CD4-positive, alpha-beta T cell treated with Interleukin-4 for 4 hours (primary cell): ENCODE measurements at regions not wholly inside any gene's neighbourhood (a gene's known extent, or its start where the extent isn't known, plus 50 kb on each side); places are given as distances from the start of the nearest gene placed in this dataset.
"Not testable (repeated sequence)": the region's sequence is repeated elsewhere in the genome, so short reads cannot be mapped to it uniquely, and the experiment has no call there.

Experiments
- DNase-seq: peaks from one replicate; pipeline ENCODE4 v3.0.0-alpha.2; 2020

DNA sequence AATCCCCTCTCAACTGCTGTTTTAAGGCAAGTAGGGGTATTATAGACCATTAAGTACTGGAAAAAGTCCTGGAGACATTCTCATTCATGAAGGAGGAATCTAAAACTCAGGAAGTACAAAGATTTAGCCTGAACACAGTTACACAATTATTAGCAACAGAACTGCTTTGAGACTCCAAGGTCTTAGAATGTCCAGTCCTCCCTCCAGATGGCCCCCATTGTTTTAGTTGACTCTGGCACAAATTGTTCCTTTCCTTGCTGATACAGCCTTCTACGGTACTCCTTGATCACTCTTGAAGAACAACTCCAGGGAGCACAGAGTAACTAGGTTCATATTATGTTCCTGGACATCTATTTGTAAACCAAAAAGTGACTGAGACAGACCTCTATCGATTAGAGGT lies 210.1 kb upstream of the RND3 start:
- DNase-seq = no peak

DNA sequence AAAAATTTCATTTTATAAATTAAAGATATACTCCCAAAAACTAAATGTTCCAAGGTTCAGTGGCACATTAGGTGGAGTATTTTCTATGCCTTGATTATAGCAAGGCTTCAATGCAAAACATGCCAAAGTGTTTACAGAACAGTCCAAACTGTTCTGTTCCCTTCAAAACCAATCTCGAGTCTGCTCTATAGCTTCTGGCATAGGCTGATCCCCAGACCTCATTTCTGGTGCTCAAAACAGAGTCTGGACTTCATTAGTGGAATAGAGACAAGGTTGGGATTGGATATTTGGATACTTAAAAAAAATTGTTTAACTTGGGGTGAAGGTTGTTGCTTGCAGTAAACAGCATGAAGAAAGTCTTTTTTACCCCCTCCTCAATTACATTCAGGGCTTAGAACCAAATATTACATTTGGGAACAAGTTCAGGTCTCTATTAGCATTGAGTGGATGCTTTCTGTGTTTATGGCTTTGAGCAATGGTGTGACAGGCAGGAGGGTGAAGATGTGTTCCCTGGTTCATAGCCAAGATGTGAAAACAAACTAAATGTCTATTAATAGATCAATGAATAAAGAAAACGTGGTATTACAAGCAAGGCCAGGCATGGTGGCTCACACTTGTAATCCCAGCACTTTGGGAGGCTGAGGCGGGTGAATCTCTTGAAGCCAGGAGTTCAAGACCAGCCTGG lies 208.1 kb upstream of the RND3 start:
- DNase-seq = no peak

DNA sequence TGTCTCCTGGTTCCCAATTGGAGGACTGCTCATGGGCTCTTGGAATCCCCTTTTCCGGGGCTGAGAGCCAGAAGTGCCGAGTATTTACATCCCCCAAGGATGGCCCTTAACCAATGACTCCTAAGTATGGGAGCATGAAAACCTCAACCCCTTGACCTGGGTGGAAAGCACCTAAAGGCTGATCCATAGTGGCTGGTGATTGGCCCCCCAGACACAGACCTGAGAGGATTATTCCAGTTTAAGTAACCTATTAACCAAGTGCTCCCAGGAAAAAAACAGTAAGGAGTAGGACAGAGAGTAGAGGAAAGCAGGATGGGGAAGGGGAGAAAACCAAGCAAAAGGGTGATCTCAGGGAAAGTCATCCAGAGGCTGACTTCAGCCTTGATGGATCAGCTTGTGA lies 206.1 kb upstream of the RND3 start:
- no peak for DNase-seq

DNA sequence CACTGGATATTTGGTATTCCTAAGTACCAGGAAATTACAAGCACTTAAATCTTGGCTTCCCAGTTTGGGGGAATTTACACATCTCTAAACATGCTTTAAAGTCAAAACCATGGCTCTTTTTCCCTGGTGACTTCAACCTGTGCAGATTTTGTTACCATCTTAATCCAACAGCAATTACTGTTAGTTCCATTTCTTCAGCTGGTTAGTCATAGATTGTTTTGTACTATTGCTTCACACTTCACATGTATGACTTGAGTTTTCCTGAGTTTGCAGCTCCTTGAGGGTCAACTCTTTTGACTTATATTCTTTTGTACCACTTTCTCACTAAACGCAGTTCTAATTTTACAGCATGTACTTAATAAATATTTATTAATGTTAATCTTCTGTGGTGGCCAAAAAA lies 203.4 kb upstream of the RND3 start:
- DNase-seq = no peak

DNA sequence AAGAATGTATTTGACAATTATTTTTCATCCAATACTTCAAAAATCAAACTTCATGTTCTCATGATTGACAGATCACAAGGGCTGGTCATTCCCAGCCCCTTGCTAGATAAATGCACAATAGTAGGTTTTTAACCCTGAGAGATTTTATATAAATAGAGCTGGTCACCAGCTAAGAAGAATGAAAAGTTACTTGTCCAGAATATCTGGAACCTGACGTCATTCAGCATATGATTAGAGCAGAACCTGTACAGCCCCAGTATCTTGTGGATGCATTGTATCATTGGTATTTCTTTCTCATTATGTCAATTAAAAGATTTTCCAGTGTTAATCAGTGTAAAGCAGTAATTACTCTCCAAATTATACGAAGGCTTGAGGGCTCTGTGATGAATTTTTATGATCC lies 202.8 kb upstream of the RND3 start:
- DNase-seq = no peak

DNA sequence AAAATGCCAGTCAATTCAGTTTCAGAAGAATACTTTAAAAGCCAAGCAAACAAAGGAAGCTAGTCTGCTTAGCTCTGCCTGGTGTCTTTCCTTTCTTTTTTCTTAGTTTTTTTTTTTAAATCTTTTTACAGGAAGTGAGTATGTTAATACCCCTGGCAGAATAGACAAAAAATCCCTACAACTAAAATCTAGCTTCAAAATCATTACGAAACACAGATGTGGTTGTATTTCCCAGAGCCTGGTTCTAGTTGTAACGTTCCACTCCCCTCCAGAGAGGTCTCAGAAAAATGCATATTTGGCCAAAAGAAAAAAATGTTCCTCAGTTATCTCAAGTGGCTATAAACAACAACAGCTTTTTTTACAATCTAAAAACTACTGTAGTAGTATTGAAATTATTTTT lies 202.1 kb upstream of the RND3 start:
- DNase-seq = no peak

DNA sequence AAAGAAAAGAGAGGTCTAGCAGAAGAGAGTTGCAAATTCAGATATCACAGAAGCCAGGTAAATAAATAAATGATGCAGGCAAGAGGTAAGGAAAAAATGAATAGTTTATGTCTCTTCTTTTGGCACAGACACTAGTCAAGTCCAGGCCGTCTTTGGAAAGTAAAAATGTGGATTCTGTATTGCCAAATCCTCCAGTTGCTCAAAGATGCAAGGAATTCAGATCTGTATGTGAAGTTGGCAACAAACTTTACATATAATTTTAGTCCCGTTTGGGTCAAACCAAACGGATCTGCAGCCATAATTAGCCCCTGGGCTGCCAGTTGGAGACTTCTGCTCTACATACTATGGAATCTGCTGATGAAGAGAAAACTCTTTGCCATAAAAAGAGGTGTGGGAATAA lies 200.5 kb upstream of the RND3 start:
- DNase-seq = no peak

DNA sequence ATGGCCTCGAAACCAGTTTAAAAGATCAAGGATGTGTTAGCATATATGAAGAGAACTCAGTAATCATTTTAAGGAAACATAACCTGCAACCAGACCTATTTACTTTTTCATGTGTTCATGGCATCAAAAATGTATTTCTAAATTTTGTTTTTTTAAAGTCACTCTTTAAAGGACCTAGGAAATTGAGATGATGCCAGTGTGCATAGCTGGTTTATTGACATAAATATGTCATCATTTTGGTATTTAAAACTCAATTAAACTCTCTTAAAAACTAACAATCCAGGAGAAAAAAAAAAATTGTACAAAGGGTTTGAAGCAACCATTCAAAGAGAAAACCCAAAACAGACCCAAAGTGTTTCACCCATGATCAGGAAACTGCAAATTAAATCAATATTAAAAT lies 198.9 kb upstream of the RND3 start:
- no peak for DNase-seq

DNA sequence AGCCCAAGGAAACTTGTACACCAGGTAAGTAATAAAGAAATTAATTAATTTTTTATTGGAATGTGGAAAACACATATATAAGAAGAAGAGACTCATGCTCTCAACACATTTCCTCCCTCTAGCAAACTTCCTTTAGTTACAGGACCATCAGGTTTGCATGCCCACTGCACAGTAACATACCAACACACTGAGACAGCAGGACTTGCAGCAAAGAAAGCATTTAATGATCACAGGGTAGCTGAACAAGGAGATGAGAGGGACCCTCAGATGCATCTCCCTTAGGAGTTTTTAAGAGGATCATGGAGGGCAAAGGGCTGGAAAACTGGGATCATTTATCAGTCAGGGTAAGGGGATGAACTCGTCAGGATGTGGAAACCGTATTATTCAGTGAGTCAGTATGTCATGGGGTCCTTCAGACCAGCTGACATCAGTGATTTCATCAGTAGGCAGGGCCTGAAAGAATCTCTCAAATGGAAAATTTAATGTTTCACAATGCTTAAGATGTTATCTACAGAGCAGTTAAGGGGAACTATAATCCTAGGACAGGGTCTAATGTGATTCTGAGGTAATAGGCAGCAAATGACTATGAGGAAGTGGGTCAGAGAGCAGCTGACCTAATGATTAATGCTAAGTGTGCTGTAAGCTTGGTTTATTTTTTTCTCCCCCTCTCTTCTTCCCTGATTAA lies 193.8 kb upstream of the RND3 start:
- DNase-seq = no peak

DNA sequence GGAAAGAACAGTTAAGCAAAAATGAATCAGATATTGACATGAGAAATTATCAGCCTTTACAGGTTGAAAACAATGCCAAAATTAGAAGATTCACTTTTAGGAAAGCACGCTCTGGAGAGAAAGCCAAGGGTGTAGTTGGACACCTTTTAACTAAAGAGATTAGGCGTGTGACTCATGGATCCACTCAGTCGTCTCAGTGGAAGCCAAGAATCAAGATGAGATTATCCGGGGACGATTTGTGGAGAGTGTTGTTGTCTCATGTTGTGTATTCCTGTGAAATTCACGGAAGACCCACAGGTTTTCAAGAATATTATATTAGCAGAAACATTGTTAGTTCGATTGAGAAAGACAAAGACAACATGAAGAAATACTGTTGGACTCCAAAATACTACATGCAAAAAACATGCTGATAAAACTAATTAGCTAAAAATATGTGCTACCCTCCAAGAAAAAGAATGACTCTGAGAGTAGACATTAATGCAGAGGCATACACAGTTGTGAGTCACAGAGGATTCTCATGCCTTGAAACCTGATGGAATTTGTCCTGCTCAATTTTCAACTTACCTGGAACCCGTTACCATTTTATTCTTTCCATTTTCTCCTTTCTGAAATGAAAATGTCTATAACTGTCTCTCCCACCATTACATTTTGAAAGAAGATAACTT lies 192.1 kb upstream of the RND3 start:
- DNase-seq = no peak

DNA sequence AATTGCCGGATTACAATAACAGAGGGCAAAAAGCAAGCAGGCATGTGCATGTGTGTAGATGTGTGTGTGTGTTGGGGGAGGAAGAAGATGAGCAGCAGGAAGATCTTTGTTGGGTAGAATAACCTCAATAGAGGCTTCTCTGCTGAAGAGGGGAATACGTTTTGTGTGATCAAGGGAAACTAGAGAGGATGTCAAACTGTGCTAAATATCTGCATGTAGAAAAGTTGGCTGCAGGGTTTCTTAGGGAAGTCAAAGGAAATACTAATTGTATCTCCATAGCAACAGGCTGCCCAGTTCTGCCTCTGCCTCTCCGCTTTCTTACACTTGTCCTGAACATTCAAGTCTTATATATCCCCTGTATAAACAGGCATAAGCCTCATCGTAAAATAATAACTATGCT lies 190.1 kb upstream of the RND3 start:
- DNase-seq = no peak

DNA sequence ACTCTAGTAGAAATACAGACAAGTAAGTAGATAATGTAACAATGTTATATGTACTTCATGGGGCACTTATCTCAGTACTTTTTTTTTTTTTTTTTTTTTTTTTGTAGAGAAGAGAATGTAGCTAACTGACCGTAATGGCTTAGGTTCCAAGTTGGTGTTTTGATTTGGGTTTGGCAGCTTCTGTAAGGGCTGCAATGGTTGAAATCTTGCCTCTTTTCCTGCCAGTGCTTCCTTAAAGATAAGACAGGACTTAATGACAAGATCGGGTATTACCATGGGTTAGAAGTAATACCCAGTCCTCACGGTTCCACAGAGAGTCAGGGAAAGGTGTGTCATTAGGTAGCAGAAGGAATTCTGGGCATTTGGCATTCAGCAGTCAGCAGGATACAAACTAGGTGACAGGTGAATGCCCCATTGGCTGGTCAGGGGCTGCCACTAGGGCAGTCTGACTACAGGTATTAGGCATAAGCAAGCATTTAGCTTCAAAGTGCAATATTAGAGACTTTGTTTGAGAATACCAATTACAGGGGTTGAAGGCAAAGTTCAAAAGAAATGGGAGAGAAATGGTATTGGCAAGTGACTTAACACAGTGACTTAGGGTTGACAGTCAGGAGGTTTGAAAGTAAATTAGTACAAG lies 189.4 kb upstream of the RND3 start:
- no peak for DNase-seq

DNA sequence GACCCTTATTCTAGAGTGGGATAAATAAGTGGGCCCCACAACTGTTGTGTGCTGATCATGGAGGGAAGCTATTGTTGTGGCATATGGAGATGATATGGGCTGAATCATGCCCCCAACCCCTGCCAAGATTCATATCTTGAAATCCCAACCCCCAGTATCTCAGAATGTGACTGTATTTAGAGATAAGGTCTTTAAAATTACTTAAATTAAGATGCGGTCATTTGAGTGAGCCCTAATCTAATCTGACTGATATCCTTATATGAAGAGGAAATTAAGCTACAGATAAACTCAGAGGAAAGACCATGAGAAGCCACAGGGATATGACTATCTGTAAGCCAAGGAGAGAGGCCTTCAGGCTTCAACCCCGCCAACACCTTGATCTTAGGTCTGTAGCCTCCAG lies 188.3 kb upstream of the RND3 start:
- DNase-seq = no peak

DNA sequence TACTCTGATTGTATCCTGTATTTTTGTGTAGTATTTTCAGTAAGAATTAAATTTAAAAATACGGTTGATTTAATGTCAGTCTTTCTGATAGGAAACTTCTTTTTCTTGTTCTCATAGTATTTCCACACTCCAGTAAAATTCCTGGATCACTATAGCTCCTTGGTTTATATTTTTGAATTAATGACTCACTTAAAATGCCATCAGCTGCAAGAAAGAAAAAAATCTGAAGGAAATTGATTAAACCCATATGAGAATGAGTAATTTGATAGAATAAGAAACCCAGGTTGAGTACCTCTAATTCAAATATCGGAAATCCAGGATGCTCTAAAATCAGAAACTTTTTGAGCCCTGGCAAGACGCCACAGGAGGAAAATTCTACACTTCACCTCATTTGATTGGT lies 186.8 kb upstream of the RND3 start:
- DNase-seq = no peak

DNA sequence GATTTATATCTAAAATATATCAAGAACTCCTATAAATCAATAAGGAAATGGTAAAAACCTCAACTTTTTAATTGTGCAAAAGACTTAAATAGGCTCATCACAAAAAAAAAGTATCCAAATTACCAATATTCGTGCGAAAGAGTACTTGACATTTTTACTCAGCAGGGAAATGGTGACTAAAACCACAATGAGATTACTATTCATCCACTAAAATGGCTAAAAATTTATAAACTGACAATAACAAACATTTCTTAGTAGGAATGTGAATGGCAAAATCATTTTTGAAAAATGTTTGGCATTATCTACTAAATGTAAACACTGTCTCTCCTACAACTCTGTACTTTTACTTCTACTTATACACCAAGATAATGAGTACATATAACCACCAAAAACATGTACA lies 184.8 kb upstream of the RND3 start:
- no peak for DNase-seq

DNA sequence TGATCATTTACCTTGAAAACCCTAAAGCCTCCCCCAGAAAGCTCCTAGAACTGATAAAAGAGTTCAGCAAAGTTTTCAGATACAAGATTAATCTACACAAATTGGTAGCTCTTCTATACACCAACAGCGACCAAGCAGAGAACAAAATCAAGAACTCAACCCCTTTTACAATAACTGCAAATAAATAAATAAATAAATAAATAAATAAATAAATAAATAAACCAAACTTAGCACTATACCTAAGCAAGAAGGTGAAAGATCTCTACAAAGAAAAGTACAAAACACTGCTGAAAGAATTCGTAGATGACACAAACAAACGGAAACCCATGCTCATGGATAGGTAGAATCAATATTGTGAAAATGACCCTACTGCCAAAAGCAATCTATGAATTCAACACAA lies 182.0 kb upstream of the RND3 start:
- no peak for DNase-seq

DNA sequence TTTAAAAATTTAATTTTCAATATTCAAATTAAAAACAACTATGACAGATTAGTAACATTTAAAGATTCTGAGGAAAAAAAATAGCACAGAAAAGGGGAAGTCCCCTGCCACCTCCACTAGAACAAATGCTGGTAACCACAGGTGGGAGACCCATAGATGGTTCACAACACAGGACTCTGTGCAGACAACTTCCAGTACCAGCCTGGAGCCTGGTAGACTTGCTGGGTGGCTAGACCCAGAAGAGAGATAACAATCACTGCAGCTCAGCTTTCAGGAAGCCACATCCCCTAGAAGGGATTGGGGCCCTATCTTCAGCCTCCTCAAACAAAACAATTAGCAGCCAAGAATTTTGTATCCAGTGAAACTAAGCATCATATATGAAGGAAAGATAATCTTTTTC lies 179.6 kb upstream of the RND3 start:
- DNase-seq = not testable (repeated sequence)

DNA sequence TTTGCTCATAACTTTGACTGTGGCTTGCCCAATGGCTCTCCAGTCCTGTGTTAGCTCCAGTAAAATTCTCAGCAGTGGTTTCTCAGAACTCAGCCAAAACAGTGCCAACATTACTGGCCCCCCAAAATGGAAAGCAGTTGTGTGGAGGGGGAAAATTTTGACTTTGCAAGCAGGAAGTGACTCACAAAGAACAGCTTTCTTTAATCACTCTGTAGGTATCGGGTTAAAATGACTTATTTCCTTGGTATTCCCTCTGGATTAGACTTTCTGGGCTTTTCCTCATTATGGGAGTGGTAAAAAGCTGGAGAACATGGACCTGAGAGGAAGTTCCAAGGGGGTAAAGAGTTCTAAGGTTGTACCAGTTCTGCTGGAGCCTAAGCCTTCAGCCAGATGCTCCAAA lies 175.7 kb upstream of the RND3 start:
- DNase-seq = no peak

DNA sequence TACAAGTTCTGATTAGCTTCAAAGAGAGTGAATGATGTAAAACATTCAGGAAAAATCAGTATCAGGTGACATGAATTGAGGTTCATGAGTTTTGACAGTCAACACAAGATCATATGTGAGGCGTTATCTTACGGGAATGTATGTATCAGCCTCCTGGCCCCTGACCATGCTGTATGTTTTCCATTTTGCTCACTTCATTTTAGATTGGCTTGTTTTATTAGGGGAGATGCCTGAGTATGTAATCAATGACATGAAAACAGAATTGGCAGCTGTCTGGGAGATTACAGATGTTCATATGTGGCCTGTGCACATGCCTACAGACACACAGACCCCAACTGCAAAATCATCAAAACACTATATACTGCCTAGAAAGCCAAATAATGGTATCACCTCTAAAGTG lies 168.5 kb upstream of the RND3 start:
- DNase-seq = no peak

DNA sequence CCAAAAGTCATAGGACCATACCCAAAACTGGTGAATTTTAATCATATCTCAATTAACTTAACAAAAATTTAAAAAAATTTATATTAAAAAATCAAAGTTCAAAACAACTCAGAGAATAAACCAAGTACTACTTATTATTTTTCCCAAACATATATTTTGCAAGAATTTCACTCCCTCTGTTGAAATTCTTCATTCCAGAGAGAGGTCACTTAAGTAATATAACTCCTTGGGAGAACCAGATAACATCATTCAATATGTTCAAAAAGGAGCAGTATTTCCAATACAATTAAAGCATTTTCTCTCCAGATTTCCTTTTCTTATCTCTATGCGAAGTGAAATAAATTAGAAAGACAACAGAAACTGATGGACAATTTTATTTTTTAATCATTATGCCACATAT lies 165.9 kb upstream of the RND3 start:
- no peak for DNase-seq

DNA sequence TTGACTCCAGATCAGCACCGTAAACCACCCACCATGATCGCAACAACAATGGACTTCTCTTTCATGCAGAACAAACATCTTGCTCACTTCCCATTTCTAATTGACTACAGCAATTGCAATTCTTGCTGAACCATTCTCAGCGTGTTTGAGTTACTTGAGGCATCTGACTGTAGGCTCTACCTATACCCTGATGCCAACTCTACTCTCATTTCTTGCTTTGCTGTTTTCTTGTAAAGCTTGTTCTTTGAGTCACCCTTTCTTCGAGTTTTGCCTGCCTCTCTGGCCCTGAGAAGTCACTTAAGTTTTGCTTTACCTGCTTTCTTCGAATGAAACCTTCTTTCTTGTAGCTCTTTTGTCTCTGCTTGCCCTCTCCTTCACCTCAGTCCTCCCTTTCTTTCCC lies 160.5 kb upstream of the RND3 start:
- DNase-seq = no peak

DNA sequence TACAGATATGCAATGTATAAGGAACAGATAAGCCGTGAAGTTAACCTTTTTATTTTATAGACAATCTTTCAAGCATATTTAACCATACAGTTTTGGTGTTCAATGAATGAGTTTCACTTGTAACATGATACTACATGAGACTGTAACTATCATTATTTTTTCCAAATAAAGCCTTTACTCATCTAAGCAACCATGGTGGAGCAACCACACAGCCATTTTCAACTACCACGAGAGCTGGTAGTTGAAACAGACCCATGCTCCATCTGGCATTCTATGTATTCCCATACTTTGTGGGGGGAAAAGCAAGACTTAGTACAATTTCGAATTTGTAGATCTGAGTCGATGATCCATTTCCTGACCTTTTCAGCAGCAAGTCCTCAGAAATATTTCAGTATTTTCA lies 159.3 kb upstream of the RND3 start:
- no peak for DNase-seq

DNA sequence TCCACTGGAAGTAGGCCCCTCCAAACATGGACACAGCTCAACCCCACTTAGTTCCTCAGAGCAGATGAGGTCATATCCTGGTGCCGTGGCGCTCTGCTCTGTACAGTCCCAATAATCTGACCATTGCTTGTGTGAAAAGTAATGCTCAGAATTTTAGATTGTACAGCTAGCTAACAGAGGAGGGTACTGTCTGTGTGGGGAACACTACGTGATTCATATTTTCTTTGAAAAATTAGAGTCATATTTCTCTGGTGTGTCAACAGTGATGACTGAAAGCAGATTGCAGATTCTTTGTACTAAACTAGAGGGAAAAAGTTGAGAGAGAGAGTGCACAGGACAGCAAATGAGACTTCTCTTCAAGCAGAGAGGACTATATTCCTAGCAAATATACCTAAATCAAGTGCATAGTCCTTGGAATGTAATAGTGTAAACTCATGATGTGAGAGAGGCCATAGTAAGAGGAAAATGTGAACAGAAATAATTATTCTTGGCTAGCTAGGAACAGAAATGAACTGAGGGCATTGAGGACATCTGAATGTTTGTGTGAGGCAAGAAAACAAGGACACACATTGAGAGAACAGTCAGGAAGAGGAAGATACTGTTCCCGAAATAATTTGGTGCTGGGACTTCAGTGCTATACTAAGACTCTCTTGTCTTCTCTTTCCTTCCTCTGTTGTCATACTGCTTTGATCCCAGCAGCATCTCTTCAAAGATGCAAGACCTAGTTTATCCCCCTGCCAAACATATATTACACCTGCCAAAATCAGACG lies 157.0 kb upstream of the RND3 start:
- no peak for DNase-seq
